HUES48 (cell line): ENCODE measurements at regions not wholly inside any gene's neighbourhood (a gene's known extent, or its start where the extent isn't known, plus 50 kb on each side); places are given as distances from the start of the nearest gene placed in this dataset.
A peak's percentile ranks its signal among the peaks of the same experiment; 100 is the strongest.

Source experiments
- H3K27ac ChIP-seq: one replicate; pipeline ENCODE4 v1.7.0; 2013; ENCODE audit warnings: low read depth, low read length, inconsistent platforms
- H3K27me3 ChIP-seq: 2 replicates; pipeline ENCODE4 v1.6.1; 2013; ENCODE audit warnings: mild to moderate bottlenecking, low read length; ENCODE audit not compliant: control insufficient read depth, insufficient read depth
- H3K36me3 ChIP-seq: 2 replicates; pipeline ENCODE4 v1.6.1; 2013; ENCODE audit warnings: low read length; ENCODE audit not compliant: control insufficient read depth, insufficient read depth
- H3K4me1 ChIP-seq: 2 replicates; pipeline ENCODE4 v1.6.1; 2013; ENCODE audit warnings: mild to moderate bottlenecking, low read length; ENCODE audit not compliant: control insufficient read depth, insufficient read depth
- H3K4me3 ChIP-seq: 2 replicates; pipeline ENCODE4 v1.5.1; 2013; ENCODE audit warnings: mild to moderate bottlenecking, low read depth, low read length
- H3K9ac ChIP-seq: 2 replicates; pipeline ENCODE4 v1.6.1; 2013; ENCODE audit warnings: mild to moderate bottlenecking, low read depth, low read length, moderate library complexity
- H3K9me3 ChIP-seq: 2 replicates; pipeline ENCODE4 v1.6.1; 2013; ENCODE audit warnings: low read length; ENCODE audit not compliant: control insufficient read depth, insufficient read depth

- no peak overlapping the region for H3K4me3 ChIP-seq
- peaks cover 10% of the 10 kb centered on the region for H3K4me1 ChIP-seq
- H3K9ac ChIP-seq: no peak overlapping the region
- H3K27ac ChIP-seq: no peak overlapping the region
- H3K27me3 ChIP-seq: no peaks in the 10 kb centered on the region
- no peaks in the 10 kb centered on the region for H3K9me3 ChIP-seq
- H3K36me3 ChIP-seq: no peaks in the 10 kb centered on the region
These were observed 1110.0 kb upstream of the EEF2KMT start for GRCh38 chr16:6207580-6207979.

GRCh38 chr16:6207124-6207523 is 1109.5 kb upstream of the EEF2KMT start:
- Histone ChIP-seq H3K4me3 (no peak overlapping the region), H3K9me3 (no peaks in the 10 kb centered on the region), H3K36me3 (no peaks in the 10 kb centered on the region), H3K27ac (no peak overlapping the region), H3K4me1 (peaks cover 10% of the 10 kb centered on the region), H3K9ac (no peak overlapping the region), H3K27me3 (no peaks in the 10 kb centered on the region)

GRCh38 chr16:6206080-6206479 is 1108.5 kb upstream of the EEF2KMT start:
- H3K27ac ChIP-seq: no peak overlapping the region
- H3K9me3 ChIP-seq: no peaks in the 10 kb centered on the region
- H3K36me3 ChIP-seq: no peaks in the 10 kb centered on the region
- no peak overlapping the region for H3K4me3 ChIP-seq
- no peaks in the 10 kb centered on the region for H3K27me3 ChIP-seq
- H3K9ac ChIP-seq: no peak overlapping the region
- peaks cover 10% of the 10 kb centered on the region for H3K4me1 ChIP-seq

DNA sequence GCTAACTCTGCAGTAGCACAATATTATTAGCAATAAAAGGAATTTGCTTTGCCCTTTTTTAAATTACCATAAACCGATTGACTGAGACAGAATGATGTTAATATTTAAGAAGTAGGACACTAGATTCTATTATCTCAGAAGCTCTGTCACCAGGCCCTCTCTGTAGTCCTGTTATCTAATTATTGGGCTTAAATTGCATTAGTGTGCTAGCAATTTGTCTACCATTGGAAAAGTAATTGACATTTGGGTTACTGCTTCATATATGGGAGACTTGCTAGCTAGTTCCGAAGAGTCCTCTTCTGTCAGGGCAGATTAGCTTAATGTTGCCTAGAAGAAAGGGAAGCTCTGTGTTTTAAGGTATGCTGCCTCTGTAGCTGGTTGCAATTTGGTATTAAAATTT is 1107.3 kb upstream of the EEF2KMT start:
- Histone ChIP-seq H3K9ac (no peak overlapping the region), H3K27me3 (no peaks in the 10 kb centered on the region), H3K9me3 (no peaks in the 10 kb centered on the region), H3K4me3 (no peak overlapping the region), H3K36me3 (no peaks in the 10 kb centered on the region), H3K27ac (no peak overlapping the region), H3K4me1 (peaks cover 13% of the 10 kb centered on the region)

- Histone ChIP-seq H3K9ac (no peak overlapping the region), H3K4me3 (no peak overlapping the region), H3K27me3 (no peaks in the 10 kb centered on the region), H3K9me3 (no peaks in the 10 kb centered on the region), H3K27ac (no peak overlapping the region), H3K36me3 (no peaks in the 10 kb centered on the region), H3K4me1 (peaks cover 34% of the 10 kb centered on the region)
These were observed 1103.3 kb upstream of the EEF2KMT start for GRCh38 chr16:6200861-6201260.

DNA sequence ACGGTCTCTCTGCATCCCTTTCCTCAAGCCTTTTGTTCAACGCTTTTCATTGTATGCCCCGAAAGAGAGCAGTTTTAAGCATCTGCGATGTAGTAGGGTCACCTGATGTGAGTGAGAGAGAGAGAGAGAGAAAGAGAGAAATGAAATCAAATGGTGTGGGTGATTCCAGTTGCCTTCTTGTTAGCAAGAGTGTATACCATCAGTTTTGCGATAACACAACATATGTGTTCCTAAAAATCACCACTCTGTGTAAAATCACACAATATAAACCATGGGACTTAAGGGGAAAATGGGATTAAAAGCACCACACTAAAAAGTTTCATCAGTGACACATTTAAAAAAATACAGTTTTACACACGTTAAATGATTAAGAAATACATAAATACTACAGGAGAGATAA is 1102.7 kb upstream of the EEF2KMT start:
- H3K9me3 ChIP-seq: no peaks in the 10 kb centered on the region
- no peaks in the 10 kb centered on the region for H3K27me3 ChIP-seq
- peaks cover 37% of the 10 kb centered on the region for H3K4me1 ChIP-seq
- no peaks in the 10 kb centered on the region for H3K36me3 ChIP-seq
- no peak overlapping the region for H3K9ac ChIP-seq
- no peak overlapping the region for H3K4me3 ChIP-seq
- H3K27ac ChIP-seq: no peak overlapping the region

- Histone ChIP-seq H3K9ac (peak overlapping the region; percentile 8; the same call in 1 of the 2 replicates), H3K4me3 (peak overlapping the region; percentile 34), H3K9me3 (no peaks in the 10 kb centered on the region), H3K4me1 (peaks cover 49% of the 10 kb centered on the region), H3K27ac (peak overlapping the region; percentile 85), H3K36me3 (no peaks in the 10 kb centered on the region), H3K27me3 (no peaks in the 10 kb centered on the region)
These were observed 1098.4 kb upstream of the EEF2KMT start for GRCh38 chr16:6195966-6196365.

DNA sequence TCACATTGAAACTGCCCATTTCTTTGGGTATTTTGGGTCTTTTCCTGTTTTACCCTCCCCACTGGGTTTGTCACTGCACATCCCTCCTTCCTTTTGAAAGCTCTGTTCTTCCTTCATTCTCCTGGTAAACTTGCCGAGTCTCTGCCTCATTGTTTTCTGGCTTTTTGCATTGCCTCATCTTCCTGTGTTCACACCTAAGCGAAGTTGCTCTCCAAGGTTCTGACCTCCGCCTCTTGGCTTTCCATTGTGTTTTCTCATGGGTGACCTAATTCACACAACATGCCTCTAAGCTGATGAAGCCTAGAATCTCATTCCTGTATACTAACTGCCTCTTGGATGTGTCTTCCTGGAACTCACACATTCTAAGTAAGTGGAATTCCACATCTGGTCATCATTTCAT is 1096.1 kb upstream of the EEF2KMT start:
- Histone ChIP-seq H3K4me3 (no peak overlapping the region), H3K4me1 (peaks cover 43% of the 10 kb centered on the region), H3K9me3 (no peaks in the 10 kb centered on the region), H3K9ac (no peak overlapping the region), H3K27me3 (no peaks in the 10 kb centered on the region), H3K27ac (no peak overlapping the region), H3K36me3 (no peaks in the 10 kb centered on the region)

DNA sequence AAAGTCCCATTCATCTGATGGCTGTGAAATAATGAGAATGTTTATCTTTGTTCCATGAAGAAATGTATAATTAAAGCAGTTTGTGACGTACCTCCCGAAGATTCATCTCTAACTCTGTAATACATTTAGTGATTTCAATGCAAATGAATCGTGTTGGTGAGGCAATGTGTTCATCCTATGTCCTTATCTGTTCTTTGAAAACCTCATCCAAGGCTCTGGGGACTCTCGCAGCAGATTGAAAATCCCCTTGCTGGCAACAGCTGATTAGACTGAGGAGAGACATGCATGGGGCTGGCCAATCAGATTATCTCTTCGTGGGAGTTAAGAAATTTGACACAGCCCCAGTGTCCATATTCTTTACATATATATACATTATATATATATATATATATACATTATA is 1095.4 kb upstream of the EEF2KMT start:
- Histone ChIP-seq H3K4me3 (no peak overlapping the region), H3K36me3 (no peaks in the 10 kb centered on the region), H3K9me3 (no peaks in the 10 kb centered on the region), H3K4me1 (peaks cover 35% of the 10 kb centered on the region), H3K27ac (no peak overlapping the region), H3K9ac (no peak overlapping the region), H3K27me3 (no peaks in the 10 kb centered on the region)

- H3K27ac ChIP-seq: no peak overlapping the region
- H3K36me3 ChIP-seq: no peaks in the 10 kb centered on the region
- H3K9ac ChIP-seq: no peak overlapping the region
- peaks cover 31% of the 10 kb centered on the region for H3K4me1 ChIP-seq
- H3K9me3 ChIP-seq: no peaks in the 10 kb centered on the region
- H3K4me3 ChIP-seq: no peak overlapping the region
- H3K27me3 ChIP-seq: no peaks in the 10 kb centered on the region
These were observed 1094.9 kb upstream of the EEF2KMT start for GRCh38 chr16:6192532-6192931.

DNA sequence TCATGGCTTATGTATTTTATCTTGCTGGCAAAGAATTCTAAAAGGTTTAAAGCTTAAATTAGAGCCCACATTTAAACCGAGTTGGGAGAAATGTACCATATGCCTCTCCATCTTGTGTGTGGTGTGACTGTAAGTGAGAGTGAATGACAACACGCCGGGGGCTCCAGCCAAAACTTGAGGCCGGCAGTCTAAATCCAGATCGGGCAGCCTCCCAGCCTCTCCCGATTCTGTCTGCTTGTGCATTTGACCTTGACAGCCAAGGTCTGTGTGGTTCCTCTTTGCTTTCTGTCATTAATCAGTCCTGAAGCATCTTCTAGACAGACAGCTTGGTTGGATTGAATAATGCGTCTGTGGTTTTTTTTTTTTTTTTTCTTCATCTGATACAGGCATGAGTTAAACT is 1093.2 kb upstream of the EEF2KMT start:
- Histone ChIP-seq H3K27me3 (no peaks in the 10 kb centered on the region), H3K4me3 (no peak overlapping the region), H3K27ac (no peak overlapping the region), H3K9me3 (no peaks in the 10 kb centered on the region), H3K36me3 (no peaks in the 10 kb centered on the region), H3K9ac (no peak overlapping the region), H3K4me1 (peaks cover 15% of the 10 kb centered on the region)

- no peaks in the 10 kb centered on the region for H3K27me3 ChIP-seq
- H3K9ac ChIP-seq: no peak overlapping the region
- no peak overlapping the region for H3K4me3 ChIP-seq
- H3K27ac ChIP-seq: no peak overlapping the region
- peaks cover 8% of the 10 kb centered on the region for H3K4me1 ChIP-seq
- H3K9me3 ChIP-seq: no peaks in the 10 kb centered on the region
- no peaks in the 10 kb centered on the region for H3K36me3 ChIP-seq
These were observed 1091.6 kb upstream of the EEF2KMT start for GRCh38 chr16:6189216-6189615.
